ENCODE measurements at regions not wholly inside any gene's neighbourhood (a gene's known extent, or its start where the extent isn't known, plus 50 kb on each side); places are given as distances from the start of the nearest gene placed in this dataset.

GRCh38 chr2:47299555-47299954, 69.6 kb upstream of the EPCAM start:
- Histone ChIP-seq H3K4me3 (replicated peaks in 1 of 3; ENCODE audit: insufficient read depth in 1 of 3, low read depth in 1 of 3, low read length in 3 of 3) (no peak overlapping the region), H4K20me1 (replicated peaks; ENCODE audit: control insufficient read depth, extremely low read depth, insufficient read depth, low read length) (no peaks in the 10 kb centered on the region), H3K4me2 (ENCODE audit: insufficient read depth, low read length) (no peak overlapping the region), H3K9ac (replicated peaks; ENCODE audit: extremely low read depth, insufficient read depth, low read length) (no peak overlapping the region), H3K36me3 (ENCODE audit: control insufficient read depth in 2 of 2, extremely low read depth in 1 of 2, insufficient read depth in 2 of 2, low read length in 2 of 2) (no peaks in the 10 kb centered on the region), H2AFZ (ENCODE audit: low read depth, low read length) (no peak overlapping the region), H3K79me2 (ENCODE audit: control insufficient read depth, insufficient read depth, low read length) (no peaks in the 10 kb centered on the region), H3K4me1 (ENCODE audit: control insufficient read depth, extremely low read depth, insufficient read depth, low read length) (no peaks in the 10 kb centered on the region), H3K9me3 (replicated peaks; ENCODE audit: control insufficient read depth, insufficient read depth, low read length) (no peaks in the 10 kb centered on the region), H3K27ac (ENCODE audit: insufficient read depth, low read depth, low read length) (no peak overlapping the region), H3K9me1 (replicated peaks; ENCODE audit: control insufficient read depth, extremely low read depth, insufficient read depth, low read length) (no peaks in the 10 kb centered on the region), H3K27me3 (ENCODE audit: control insufficient read depth in 2 of 2, insufficient read depth in 2 of 2, low read length in 2 of 2) (peaks cover 12 to 13% of the 10 kb centered on the region in 2 experiments)
- BruUV-seq (replicated peaks): no TSS peak
- ChIA-PET POLR2A (no interaction called here), CTCF (interaction anchor here (0.7 to 1.0 kb wide), 2 partner anchors 8 to 109 kb away, joined by 3 to 4 read pairs; no protein-coding TSS in a partner anchor)
- FAIRE-seq (no peak), DNase-seq (ENCODE audit: low read depth, low spot score) (no peak)
- dilution Hi-C loops (cut with MboI; ENCODE audit: extremely low pct_ligation_motif_present, low sequenced_read_pairs): no loop called here
- TF ChIP-seq EZH2 (IDR thresholded peaks at IDR 0.05; ENCODE audit: borderline replicate concordance, low read depth, low read length, severe bottlenecking) (no peak), POLR2A (IDR thresholded peaks at IDR 0.05; ENCODE audit: low read depth, low read length) (no peak), CTCF (IDR thresholded peaks at IDR 0.05; ENCODE audit: extremely low read depth in 1 of 2, insufficient read depth in 1 of 2, low read depth in 1 of 2, low read length in 2 of 2) (no peak), FOS (IDR thresholded peaks at IDR 0.05; ENCODE audit: borderline replicate concordance, insufficient read depth, low read length) (no peak), POLR2AphosphoS5 (IDR thresholded peaks at IDR 0.05; ENCODE audit: insufficient read depth, low read depth, low read length) (no peak), MYC (IDR thresholded peaks at IDR 0.05; ENCODE audit: low read depth, low read length) (no peak), JUN (IDR thresholded peaks at IDR 0.05; ENCODE audit: borderline replicate concordance, insufficient read depth, insufficient read length, low read depth) (no peak), GATA2 (IDR thresholded peaks at IDR 0.05; ENCODE audit: insufficient read depth, insufficient read length, low read depth, low read length) (no peak), MAX (IDR thresholded peaks at IDR 0.05; ENCODE audit: insufficient read depth, insufficient read length) (no peak)
- intact Hi-C loops (cut with micrococcal nuclease): no loop called here
